MV-4-11 (cell line): ENCODE measurements at regions not wholly inside any gene's neighbourhood (a gene's known extent, or its start where the extent isn't known, plus 50 kb on each side); places are given as distances from the start of the nearest gene placed in this dataset.
"Not testable (repeated sequence)": the region's sequence is repeated elsewhere in the genome, so short reads cannot be mapped to it uniquely, and the experiment has no call there.

Experiments
- DNase-seq: peaks from one replicate; lab custom pipeline; 2025; lab: John Stamatoyannopoulos, UW

- no peak for DNase-seq
Observed at GRCh38 chr13:47892374-47892773, 108.7 kb downstream of the SUCLA2 start.

- peak; percentile 47 for DNase-seq
Observed at GRCh38 chr13:47890146-47890814, 110.8 kb downstream of the SUCLA2 start.

- DNase-seq = peak; percentile 24
Observed at GRCh38 chr13:47886314-47886713, 114.8 kb downstream of the SUCLA2 start.

- DNase-seq = peak; percentile 92
Observed at GRCh38 chr13:47875201-47875600, 125.9 kb downstream of the SUCLA2 start.

GRCh38 chr13:47873987-47874386 lies 127.1 kb downstream of the SUCLA2 start:
- DNase-seq = not testable (repeated sequence)

- not testable (repeated sequence) for DNase-seq
Observed at GRCh38 chr13:47873319-47873718, 127.8 kb downstream of the SUCLA2 start.

- no peak for DNase-seq
Observed at GRCh38 chr13:47869776-47870175, 131.3 kb downstream of the SUCLA2 start.

- no peak for DNase-seq
Observed at GRCh38 chr13:47865883-47866282, 135.2 kb downstream of the SUCLA2 start.

GRCh38 chr13:47862841-47863240 lies 138.2 kb downstream of the SUCLA2 start:
- no peak for DNase-seq

- no peak for DNase-seq
Observed at GRCh38 chr13:47859165-47859564, 141.9 kb downstream of the SUCLA2 start.

GRCh38 chr13:47858042-47859025 lies 142.7 kb downstream of the SUCLA2 start:
- DNase-seq = peak; percentile 76

- no peak for DNase-seq
Observed at GRCh38 chr13:47853236-47853635, 147.8 kb downstream of the SUCLA2 start.

GRCh38 chr13:47846886-47847285 lies 154.2 kb downstream of the SUCLA2 start:
- no peak for DNase-seq

- no peak for DNase-seq
Observed at GRCh38 chr13:47845981-47846380, 155.1 kb downstream of the SUCLA2 start.

- no peak for DNase-seq
Observed at GRCh38 chr13:47843005-47843404, 158.1 kb downstream of the SUCLA2 start.

- peak; percentile 43 for DNase-seq
Observed at GRCh38 chr13:47841151-47841550, 159.9 kb downstream of the SUCLA2 start.

GRCh38 chr13:47837906-47838305 lies 163.2 kb downstream of the SUCLA2 start:
- DNase-seq = no peak

GRCh38 chr13:47837104-47837880 lies 163.8 kb downstream of the SUCLA2 start:
- no peak for DNase-seq

- DNase-seq = no peak
Observed at GRCh38 chr13:47835470-47836228, 165.4 kb downstream of the SUCLA2 start.

- no peak for DNase-seq
Observed at GRCh38 chr13:47832458-47832972, 168.6 kb downstream of the SUCLA2 start.

- DNase-seq = no peak
Observed at GRCh38 chr13:47831265-47831664, 169.8 kb downstream of the SUCLA2 start.
